Liver (tissue), 8 donors: ENCODE measurements at regions not wholly inside any gene's neighbourhood (a gene's known extent, or its start where the extent isn't known, plus 50 kb on each side); places are given as distances from the start of the nearest gene placed in this dataset.

Experiments used
- DNase-seq: peaks from one replicate; pipeline ENCODE4 v3.0.0-alpha.2; 2017; ENCODE audit warnings: low spot score
- H3K27ac ChIP-seq, 2 donors: one replicate each; pipeline ENCODE4 v1.7.0; 2013; ENCODE audit warnings: inconsistent platforms in 2 of 2, low read length in 2 of 2, control low read depth in 1 of 2, low read depth in 1 of 2, mild to moderate bottlenecking in 1 of 2
- H3K27me3 ChIP-seq, 4 donors: one replicate each; pipeline versions ENCODE4 v1.6.1 to v1.7.0; 2013; ENCODE audit warnings: low read length in 3 of 4, inconsistent platforms in 1 of 4, mild to moderate bottlenecking in 1 of 4, moderate library complexity in 1 of 4; ENCODE audit not compliant: control insufficient read depth in 4 of 4, insufficient read depth in 4 of 4
- H3K36me3 ChIP-seq, 4 donors: one replicate each; pipeline versions ENCODE4 v1.6.1 to v1.7.0; 2013; ENCODE audit warnings: low read length in 3 of 4, mild to moderate bottlenecking in 3 of 4, low read depth in 1 of 4, moderate library complexity in 1 of 4; ENCODE audit not compliant: control insufficient read depth in 4 of 4, insufficient read depth in 3 of 4
- H3K4me1 ChIP-seq, 4 donors: one replicate each; pipeline versions ENCODE4 v1.6.1 to v1.7.0; 2013; ENCODE audit warnings: low read length in 3 of 4, mild to moderate bottlenecking in 3 of 4, moderate library complexity in 1 of 4; ENCODE audit not compliant: control insufficient read depth in 4 of 4, insufficient read depth in 4 of 4
- H3K4me3 ChIP-seq, 3 donors: one replicate each; pipeline versions ENCODE4 v1.6.1 to v1.7.0; 2013; ENCODE audit warnings: low read length in 3 of 3, control low read depth in 1 of 3, low read depth in 1 of 3, mild to moderate bottlenecking in 1 of 3
- H3K9ac ChIP-seq, 2 donors: one replicate each; pipeline ENCODE4 v1.7.0; 2013; ENCODE audit warnings: low read length in 2 of 2, mild to moderate bottlenecking in 2 of 2, moderate library complexity in 2 of 2, control low read depth in 1 of 2, low read depth in 1 of 2
- H3K9me3 ChIP-seq, 4 donors: one replicate each; pipeline versions ENCODE4 v1.6.1 to v1.7.0; 2013; ENCODE audit warnings: low read length in 3 of 4; ENCODE audit not compliant: control insufficient read depth in 4 of 4
- EGR1 ChIP-seq, 2 donors: IDR thresholded peaks; 2 replicates each; pipeline ENCODE4 v1.6.1; 2016 to 2018; ENCODE audit warnings: antibody characterized with exemption in 2 of 2, low read depth in 2 of 2
- FOXA1 ChIP-seq: IDR thresholded peaks from 2 replicates; pipeline ENCODE4 v1.6.1; 2016; ENCODE audit warnings: antibody characterized with exemption
- FOXA2 ChIP-seq: IDR thresholded peaks from 2 replicates; pipeline ENCODE4 v1.6.1; 2016; ENCODE audit warnings: antibody characterized with exemption
- GABPA ChIP-seq, 2 donors: IDR thresholded peaks in 1 of 2; conservative IDR thresholded peaks in 1 of 2; 2 replicates each; pipeline ENCODE4 v1.6.1; 2016; ENCODE audit warnings: antibody characterized with exemption in 2 of 2, mild to moderate bottlenecking in 1 of 2, moderate library complexity in 1 of 2
- HNF4A ChIP-seq, 2 donors: conservative IDR thresholded peaks; 2 replicates each; pipeline ENCODE4 v1.6.1; 2016; ENCODE audit warnings: antibody characterized with exemption in 2 of 2, mild to moderate bottlenecking in 2 of 2
- HNF4G ChIP-seq: IDR thresholded peaks from 2 replicates; pipeline ENCODE4 v1.6.1; 2016; ENCODE audit warnings: antibody characterized with exemption
- JUND ChIP-seq, 2 donors: IDR thresholded peaks; 2 replicates each; pipeline ENCODE4 v1.6.1; 2016; ENCODE audit warnings: antibody characterized with exemption in 2 of 2
- NR2F2 ChIP-seq: IDR thresholded peaks from 2 replicates; pipeline ENCODE4 v1.6.1; 2016; ENCODE audit warnings: antibody characterized with exemption
- RAD21 ChIP-seq, 2 donors: IDR thresholded peaks; 2 replicates each; pipeline ENCODE4 v1.6.1; 2016; ENCODE audit warnings: antibody characterized with exemption in 2 of 2, mild to moderate bottlenecking in 2 of 2
- RXRA ChIP-seq, 2 donors: IDR thresholded peaks; 2 replicates each; pipeline ENCODE4 v1.6.1; 2017 to 2018; ENCODE audit warnings: antibody characterized with exemption in 2 of 2, mild to moderate bottlenecking in 1 of 2
- SP1 ChIP-seq: IDR thresholded peaks from 2 replicates; pipeline ENCODE4 v1.6.1; 2018; ENCODE audit warnings: antibody characterized with exemption, mild to moderate bottlenecking
- TAF1 ChIP-seq: conservative IDR thresholded peaks from 2 replicates; pipeline ENCODE4 v1.6.1; 2016; ENCODE audit warnings: antibody characterized with exemption, mild to moderate bottlenecking
- YY1 ChIP-seq: IDR thresholded peaks from 2 replicates; pipeline ENCODE4 v1.6.1; 2016; ENCODE audit warnings: antibody characterized with exemption, mild to moderate bottlenecking
- WGBS: extraction: QIAGEN DNeasy Blood & Tissue Kit; methylation state at CpG from one replicate; pipeline ENCODE4 v1.1.7; 2013; 5-methylcytosine and 5-hydroxymethylcytosine counted together
- TF ChIP-seq, protein P1 (sequence below): IDR thresholded peaks from 2 replicates; pipeline ENCODE4 v1.6.1; 2016; ENCODE audit warnings: antibody characterized with exemption
- TF ChIP-seq, protein P2 (sequence below): fragments of 150-350 bp; IDR thresholded peaks from 2 replicates; pipeline ENCODE4 v1.5.1; 2017; ENCODE audit warnings: improper control_type of control experiment, low read depth, low read length; ENCODE audit not compliant: missing input control
- TF ChIP-seq, protein P3 (sequence below): IDR thresholded peaks from 2 replicates; pipeline ENCODE4 v1.6.1; 2016; ENCODE audit warnings: antibody characterized with exemption
- TF ChIP-seq, protein P4 (sequence below): IDR thresholded peaks from 2 replicates; pipeline ENCODE4 v1.6.1; 2016; ENCODE audit warnings: antibody characterized with exemption
- TF ChIP-seq, protein P5 (sequence below): IDR thresholded peaks from 2 replicates; pipeline ENCODE4 v1.6.1; 2016; ENCODE audit warnings: antibody characterized with exemption, mild to moderate bottlenecking
- donor health status: healthy.
- donor health status: healthy.
- donor health status: healthy.
- donor health status: healthy.
- donor health status: healthy.

DNA sequence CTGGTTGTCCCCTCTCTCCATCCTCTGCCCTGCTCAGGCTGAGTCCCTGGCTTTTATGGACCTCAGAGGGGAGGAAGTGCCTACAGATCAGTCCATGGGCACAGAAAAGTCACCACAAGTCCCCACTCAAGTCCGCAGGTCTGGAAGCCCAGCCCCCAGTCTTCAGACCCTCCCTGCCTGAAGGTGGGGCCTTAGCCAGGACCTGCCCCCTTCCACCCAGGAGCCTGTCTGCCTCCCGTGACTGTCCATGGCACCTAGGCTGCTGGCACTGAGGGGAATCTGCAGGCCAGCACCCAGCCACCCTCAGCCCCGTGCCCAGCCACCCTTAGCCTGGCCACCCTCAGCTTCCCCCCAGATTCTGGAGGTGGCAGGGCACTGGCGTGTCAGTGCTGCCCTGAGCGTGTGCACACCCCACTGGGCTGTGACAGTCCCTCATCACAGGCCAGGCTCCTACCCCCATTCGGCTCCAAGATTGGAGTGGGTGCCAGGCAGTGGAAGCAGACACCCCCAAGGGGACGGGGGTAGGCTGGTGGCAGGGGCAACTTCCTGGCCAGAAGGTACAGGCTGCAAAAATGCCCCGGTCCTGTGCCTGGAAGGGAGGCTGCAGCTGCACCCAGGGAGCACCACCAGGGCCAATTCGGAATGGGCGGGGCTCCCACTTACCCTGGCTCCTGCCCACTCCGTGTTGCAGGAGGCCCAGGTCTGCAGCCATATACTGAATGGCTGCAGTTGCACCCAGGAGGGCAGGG is 154.7 kb upstream of the RMP24 start:
- no peak for DNase-seq
- TF ChIP-seq FOXA1 (no peak), SP1 (no peak)
- Histone ChIP-seq H3K27me3 (no peaks in the 10 kb centered on the region), H3K36me3 (no peaks in the 10 kb centered on the region), H3K4me3 (no peak overlapping the region), H3K27ac (no peak overlapping the region), H3K4me1 (no peaks in the 10 kb centered on the region), H3K9ac (no peak overlapping the region), H3K9me3 (no peaks in the 10 kb centered on the region)
- 83% methylated on average over 11 of the region's 11 CpGs for WGBS

DNA sequence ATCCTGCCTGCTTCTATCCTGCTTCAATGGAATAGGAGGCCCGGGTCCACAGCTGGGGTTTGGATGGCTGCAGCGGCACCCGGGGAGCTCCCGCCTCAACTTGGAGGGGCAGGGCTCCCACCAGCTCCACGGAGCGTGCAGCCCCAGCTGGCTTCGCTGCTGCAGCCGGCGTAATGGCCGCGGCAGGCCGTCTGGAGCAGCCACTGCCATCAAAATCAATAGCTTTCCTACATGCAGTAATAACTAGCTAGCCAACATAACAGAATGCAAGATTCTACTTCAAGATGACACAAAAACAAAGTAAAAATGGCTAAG is 154.2 kb upstream of the RMP24 start:
- no peak overlapping the region for H3K9ac ChIP-seq
- WGBS = 88% methylated on average over 12 of the region's 12 CpGs
- no peak overlapping the region for H3K4me3 ChIP-seq
- H3K27me3 ChIP-seq = no peaks in the 10 kb centered on the region
- DNase-seq = no peak
- no peaks in the 10 kb centered on the region for H3K9me3 ChIP-seq
- no peak overlapping the region for H3K27ac ChIP-seq
- no peaks in the 10 kb centered on the region for H3K4me1 ChIP-seq
- TF ChIP-seq, protein P1, sequence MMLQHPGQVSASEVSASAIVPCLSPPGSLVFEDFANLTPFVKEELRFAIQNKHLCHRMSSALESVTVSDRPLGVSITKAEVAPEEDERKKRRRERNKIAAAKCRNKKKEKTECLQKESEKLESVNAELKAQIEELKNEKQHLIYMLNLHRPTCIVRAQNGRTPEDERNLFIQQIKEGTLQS = no peak
- TF ChIP-seq TAF1 = no peak
- TF ChIP-seq, protein P2, sequence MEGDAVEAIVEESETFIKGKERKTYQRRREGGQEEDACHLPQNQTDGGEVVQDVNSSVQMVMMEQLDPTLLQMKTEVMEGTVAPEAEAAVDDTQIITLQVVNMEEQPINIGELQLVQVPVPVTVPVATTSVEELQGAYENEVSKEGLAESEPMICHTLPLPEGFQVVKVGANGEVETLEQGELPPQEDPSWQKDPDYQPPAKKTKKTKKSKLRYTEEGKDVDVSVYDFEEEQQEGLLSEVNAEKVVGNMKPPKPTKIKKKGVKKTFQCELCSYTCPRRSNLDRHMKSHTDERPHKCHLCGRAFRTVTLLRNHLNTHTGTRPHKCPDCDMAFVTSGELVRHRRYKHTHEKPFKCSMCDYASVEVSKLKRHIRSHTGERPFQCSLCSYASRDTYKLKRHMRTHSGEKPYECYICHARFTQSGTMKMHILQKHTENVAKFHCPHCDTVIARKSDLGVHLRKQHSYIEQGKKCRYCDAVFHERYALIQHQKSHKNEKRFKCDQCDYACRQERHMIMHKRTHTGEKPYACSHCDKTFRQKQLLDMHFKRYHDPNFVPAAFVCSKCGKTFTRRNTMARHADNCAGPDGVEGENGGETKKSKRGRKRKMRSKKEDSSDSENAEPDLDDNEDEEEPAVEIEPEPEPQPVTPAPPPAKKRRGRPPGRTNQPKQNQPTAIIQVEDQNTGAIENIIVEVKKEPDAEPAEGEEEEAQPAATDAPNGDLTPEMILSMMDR = no peak
- TF ChIP-seq, protein P3, sequence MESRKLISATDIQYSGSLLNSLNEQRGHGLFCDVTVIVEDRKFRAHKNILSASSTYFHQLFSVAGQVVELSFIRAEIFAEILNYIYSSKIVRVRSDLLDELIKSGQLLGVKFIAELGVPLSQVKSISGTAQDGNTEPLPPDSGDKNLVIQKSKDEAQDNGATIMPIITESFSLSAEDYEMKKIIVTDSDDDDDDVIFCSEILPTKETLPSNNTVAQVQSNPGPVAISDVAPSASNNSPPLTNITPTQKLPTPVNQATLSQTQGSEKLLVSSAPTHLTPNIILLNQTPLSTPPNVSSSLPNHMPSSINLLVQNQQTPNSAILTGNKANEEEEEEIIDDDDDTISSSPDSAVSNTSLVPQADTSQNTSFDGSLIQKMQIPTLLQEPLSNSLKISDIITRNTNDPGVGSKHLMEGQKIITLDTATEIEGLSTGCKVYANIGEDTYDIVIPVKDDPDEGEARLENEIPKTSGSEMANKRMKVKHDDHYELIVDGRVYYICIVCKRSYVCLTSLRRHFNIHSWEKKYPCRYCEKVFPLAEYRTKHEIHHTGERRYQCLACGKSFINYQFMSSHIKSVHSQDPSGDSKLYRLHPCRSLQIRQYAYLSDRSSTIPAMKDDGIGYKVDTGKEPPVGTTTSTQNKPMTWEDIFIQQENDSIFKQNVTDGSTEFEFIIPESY = no peak
- TF ChIP-seq RXRA (IDR thresholded peaks at IDR 0.05) = no peak
- TF ChIP-seq RAD21 (IDR thresholded peaks at IDR 0.05) = no peak
- TF ChIP-seq FOXA1 = no peak
- TF ChIP-seq NR2F2 = no peak
- TF ChIP-seq HNF4G = no peak
- TF ChIP-seq, protein P4, sequence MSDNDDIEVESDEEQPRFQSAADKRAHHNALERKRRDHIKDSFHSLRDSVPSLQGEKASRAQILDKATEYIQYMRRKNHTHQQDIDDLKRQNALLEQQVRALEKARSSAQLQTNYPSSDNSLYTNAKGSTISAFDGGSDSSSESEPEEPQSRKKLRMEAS = no peak
- no peak for TF ChIP-seq SP1
- no peak for TF ChIP-seq HNF4A (conservative IDR thresholded peaks at IDR 0.05)
- TF ChIP-seq FOXA2 = no peak
- TF ChIP-seq, protein P5, sequence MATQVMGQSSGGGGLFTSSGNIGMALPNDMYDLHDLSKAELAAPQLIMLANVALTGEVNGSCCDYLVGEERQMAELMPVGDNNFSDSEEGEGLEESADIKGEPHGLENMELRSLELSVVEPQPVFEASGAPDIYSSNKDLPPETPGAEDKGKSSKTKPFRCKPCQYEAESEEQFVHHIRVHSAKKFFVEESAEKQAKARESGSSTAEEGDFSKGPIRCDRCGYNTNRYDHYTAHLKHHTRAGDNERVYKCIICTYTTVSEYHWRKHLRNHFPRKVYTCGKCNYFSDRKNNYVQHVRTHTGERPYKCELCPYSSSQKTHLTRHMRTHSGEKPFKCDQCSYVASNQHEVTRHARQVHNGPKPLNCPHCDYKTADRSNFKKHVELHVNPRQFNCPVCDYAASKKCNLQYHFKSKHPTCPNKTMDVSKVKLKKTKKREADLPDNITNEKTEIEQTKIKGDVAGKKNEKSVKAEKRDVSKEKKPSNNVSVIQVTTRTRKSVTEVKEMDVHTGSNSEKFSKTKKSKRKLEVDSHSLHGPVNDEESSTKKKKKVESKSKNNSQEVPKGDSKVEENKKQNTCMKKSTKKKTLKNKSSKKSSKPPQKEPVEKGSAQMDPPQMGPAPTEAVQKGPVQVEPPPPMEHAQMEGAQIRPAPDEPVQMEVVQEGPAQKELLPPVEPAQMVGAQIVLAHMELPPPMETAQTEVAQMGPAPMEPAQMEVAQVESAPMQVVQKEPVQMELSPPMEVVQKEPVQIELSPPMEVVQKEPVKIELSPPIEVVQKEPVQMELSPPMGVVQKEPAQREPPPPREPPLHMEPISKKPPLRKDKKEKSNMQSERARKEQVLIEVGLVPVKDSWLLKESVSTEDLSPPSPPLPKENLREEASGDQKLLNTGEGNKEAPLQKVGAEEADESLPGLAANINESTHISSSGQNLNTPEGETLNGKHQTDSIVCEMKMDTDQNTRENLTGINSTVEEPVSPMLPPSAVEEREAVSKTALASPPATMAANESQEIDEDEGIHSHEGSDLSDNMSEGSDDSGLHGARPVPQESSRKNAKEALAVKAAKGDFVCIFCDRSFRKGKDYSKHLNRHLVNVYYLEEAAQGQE = no peak
- no peak for TF ChIP-seq EGR1 (IDR thresholded peaks at IDR 0.05; ENCODE audit: low read depth in 2 of 2)
- no peak for TF ChIP-seq YY1
- no peak for TF ChIP-seq JUND (IDR thresholded peaks at IDR 0.05)
- no peak for TF ChIP-seq GABPA (IDR thresholded peaks at IDR 0.05 in 1 of 2, conservative IDR thresholded peaks at IDR 0.05 in 1 of 2)
- H3K36me3 ChIP-seq = no peaks in the 10 kb centered on the region
